HCT116 (cell line): ENCODE measurements at regions not wholly inside any gene's neighbourhood (a gene's known extent, or its start where the extent isn't known, plus 50 kb on each side); places are given as distances from the start of the nearest gene placed in this dataset.

Experiments
- ATAC-seq: fragments of 200-7000 bp; cut with Tn5 transposase; 2 replicates; pipeline ENCODE4 v1.9.1; 2020; ENCODE audit warnings: mild to moderate bottlenecking, moderate library complexity
- BruUV-seq: library from RNA; stranded (reverse); fragments of 400-500 nt; replicated peaks from 2 replicates; lab custom pipeline; 2021; lab: Mats Ljungman, UMichigan
- CTCF ChIA-PET: fragments of 300-600 bp; sonication (Branson Sonifier 250); formaldehyde crosslinking; loops from one replicate; lab custom pipeline; 2021; ENCODE audit warnings: antibody characterized with exemption; lab: Charles Lee
- POLR2A ChIA-PET: fragments of 300-600, 350-600 bp; sonication (Branson Sonifier 250); formaldehyde crosslinking; loops from one replicate; lab custom pipeline; 2021; ENCODE audit warnings: antibody characterized with exemption; lab: Charles Lee
- RAD21 ChIA-PET, 2 experiments: fragments of 300-600 bp; sonication (Branson Sonifier 250); formaldehyde crosslinking; loops; one replicate each; lab custom pipeline; 2023; ENCODE audit warnings: low total read pairs in 2 of 2; ENCODE audit not compliant: uncharacterized antibody in 2 of 2, unreplicated experiment in 2 of 2, low non-redundant PET in 1 of 2; lab: Charles Lee
- DNase-seq: peaks from one replicate; pipeline ENCODE4 v3.0.0-alpha.2; 2010; ENCODE audit warnings: low read depth, low spot score
- H2AFZ ChIP-seq: fragments of 200-600 bp; shearing (Covaris generic), sonication (generic); 2 replicates; pipeline ENCODE4 v1.6.1; 2017; ENCODE audit warnings: low read depth, mixed run types, mixed read lengths, antibody characterized with exemption, low read length; ENCODE audit not compliant: poor library complexity, severe bottlenecking
- H3K27ac ChIP-seq: 2 replicates; pipeline ENCODE4 v1.5.1; 2012; ENCODE audit warnings: low read depth, low read length
- H3K27me3 ChIP-seq: fragments of 200-600 bp; sonication (generic); 2 replicates; pipeline ENCODE4 v1.6.1; 2016; ENCODE audit warnings: mixed run types, low read length, mixed read lengths; ENCODE audit not compliant: insufficient read depth
- H3K36me3 ChIP-seq, 2 experiments: fragments of 200-500 bp in 1 of 2; fragments of 200-600 bp in 1 of 2; sonication (Bioruptor generic) in 1 of 2; sonication (generic) in 1 of 2; 2 replicates each; pipeline versions ENCODE4 v1.5.1 to v1.6.1; 2014 to 2016; ENCODE audit warnings: low read length in 2 of 2, inconsistent platforms in 1 of 2, mixed read lengths in 1 of 2, mixed run types in 1 of 2; ENCODE audit not compliant: insufficient read depth in 2 of 2, control insufficient read depth in 1 of 2
- H3K4me1 ChIP-seq, 2 experiments: fragments of 200-600 bp in 1 of 2; sonication (generic) in 1 of 2; 2 replicates each; pipeline versions ENCODE4 v1.5.1 to v1.6.1; 2012 to 2017; ENCODE audit warnings: low read length in 2 of 2, inconsistent platforms in 1 of 2, mild to moderate bottlenecking in 1 of 2, mixed read lengths in 1 of 2, mixed run types in 1 of 2, moderate library complexity in 1 of 2; ENCODE audit not compliant: insufficient read depth in 2 of 2, control insufficient read depth in 1 of 2
- H3K4me2 ChIP-seq: fragments of 200-600 bp; sonication (generic); 2 replicates; pipeline ENCODE4 v1.6.1; 2017; ENCODE audit warnings: mixed run types, low read length, mixed read lengths
- H3K4me3 ChIP-seq, 2 experiments: fragments of 200-600 bp in 1 of 2; sonication (generic) in 1 of 2; replicated peaks in 1 of 2; 2 replicates each; pipeline ENCODE4 v1.5.1; 2011 to 2016; ENCODE audit warnings: low read length in 2 of 2, control low read depth in 1 of 2, low read depth in 1 of 2, mild to moderate bottlenecking in 1 of 2, mixed read lengths in 1 of 2, mixed run types in 1 of 2
- H3K79me2 ChIP-seq: fragments of 200-600 bp; sonication (generic); 2 replicates; pipeline ENCODE4 v1.6.1; 2017; ENCODE audit warnings: mild to moderate bottlenecking, mixed run types, low read length, moderate library complexity, mixed read lengths; ENCODE audit not compliant: insufficient read depth
- H3K9ac ChIP-seq: fragments of 200-600 bp; sonication (generic); 2 replicates; pipeline ENCODE4 v1.6.1; 2016; ENCODE audit warnings: low read length, mixed read lengths
- H3K9me2 ChIP-seq: fragments of 200-600 bp; sonication (generic), shearing (Covaris generic); 2 replicates; pipeline ENCODE4 v1.6.1; 2017; ENCODE audit warnings: mixed run types, mild to moderate bottlenecking, moderate library complexity; ENCODE audit not compliant: insufficient read depth
- H3K9me3 ChIP-seq, 2 experiments: fragments of 200-500 bp in 1 of 2; fragments of 200-600 bp in 1 of 2; sonication (Bioruptor generic) in 1 of 2; sonication (generic) in 1 of 2; 2 replicates each; pipeline ENCODE4 v1.6.1; 2014 to 2017; ENCODE audit warnings: low read length in 2 of 2, mixed read lengths in 2 of 2, inconsistent platforms in 1 of 2, low read depth in 1 of 2, mild to moderate bottlenecking in 1 of 2, mixed run types in 1 of 2, moderate library complexity in 1 of 2; ENCODE audit not compliant: control insufficient read depth in 1 of 2, insufficient read depth in 1 of 2
- H4K20me1 ChIP-seq: fragments of 200-600 bp; sonication (generic), shearing (Covaris generic); 2 replicates; pipeline ENCODE4 v1.6.1; 2017; ENCODE audit warnings: mixed run types, mild to moderate bottlenecking, moderate library complexity; ENCODE audit not compliant: insufficient read depth
- ATF3 ChIP-seq: IDR thresholded peaks from 2 replicates; pipeline ENCODE4 v1.6.1; 2012
- CBX3 ChIP-seq: IDR thresholded peaks from 2 replicates; pipeline ENCODE4 v1.6.1; 2012; ENCODE audit warnings: low read depth
- CTCF ChIP-seq, 3 experiments: fragments of 200-600 bp in 1 of 3; sonication (generic) in 1 of 3; IDR thresholded peaks in 2 of 3; conservative IDR thresholded peaks in 1 of 3; 2 replicates each; pipeline ENCODE4 v1.5.1; 2012 to 2017; ENCODE audit warnings: low read depth in 2 of 3, low read length in 2 of 3, antibody characterized with exemption in 1 of 3, borderline replicate concordance in 1 of 3, control low read depth in 1 of 3, mild to moderate bottlenecking in 1 of 3, mixed read lengths in 1 of 3, mixed run types in 1 of 3, moderate library complexity in 1 of 3; ENCODE audit not compliant: insufficient read depth in 1 of 3
- ELF1 ChIP-seq: IDR thresholded peaks from 2 replicates; pipeline ENCODE4 v1.6.1; 2012; ENCODE audit warnings: low read depth, borderline replicate concordance
- FOSL1 ChIP-seq: IDR thresholded peaks from 2 replicates; pipeline ENCODE4 v1.6.1; 2012; ENCODE audit warnings: low read depth
- JUND ChIP-seq: IDR thresholded peaks from 2 replicates; pipeline ENCODE4 v1.6.1; 2012
- MAX ChIP-seq: IDR thresholded peaks from 2 replicates; pipeline ENCODE4 v1.6.1; 2012
- REST ChIP-seq: IDR thresholded peaks from 2 replicates; pipeline ENCODE4 v1.6.1; 2012; ENCODE audit warnings: low read depth
- TCF7L2 ChIP-seq: IDR thresholded peaks from 2 replicates; pipeline ENCODE4 v1.7.0; 2011; ENCODE audit warnings: borderline replicate concordance, inconsistent platforms; ENCODE audit not compliant: insufficient read depth, insufficient read length; ENCODE audit errors: extremely low read depth
- YY1 ChIP-seq: IDR thresholded peaks from 2 replicates; pipeline ENCODE4 v1.6.1; 2011; ENCODE audit warnings: low read length, low read depth, moderate library complexity, mild to moderate bottlenecking; ENCODE audit not compliant: insufficient replicate concordance; ENCODE audit errors: extremely low read depth
- ZBTB33 ChIP-seq: IDR thresholded peaks from 2 replicates; pipeline ENCODE4 v1.6.1; 2011; ENCODE audit warnings: mild to moderate bottlenecking, low read length, moderate library complexity; ENCODE audit not compliant: insufficient replicate concordance; ENCODE audit errors: extremely low read depth
- ZFX ChIP-seq: fragments of 450-650 bp; IDR thresholded peaks from 2 replicates; pipeline ENCODE4 v1.6.1; 2017
- ZNF274 ChIP-seq: fragments of 200-500 bp; sonication (Bioruptor generic); IDR thresholded peaks from 2 replicates; pipeline ENCODE4 v1.6.1; 2014; ENCODE audit warnings: mild to moderate bottlenecking, low read depth, low read length, inconsistent platforms
- intact Hi-C: fragments of 100-400 bp; cut with micrococcal nuclease; formaldehyde crosslinking; loops from 2 replicates; pipeline ENCODE4 v1.10.0; 2022

- ATAC-seq, result no peak
- Histone ChIP-seq H2AFZ (no peak overlapping the region), H4K20me1 (no peaks in the 10 kb centered on the region), H3K9me3 (no peaks in the 10 kb centered on the region), H3K4me3 (no peak overlapping the region), H3K27me3 (no peaks in the 10 kb centered on the region), H3K9ac (no peak overlapping the region), H3K4me1 (no peaks in the 10 kb centered on the region), H3K27ac (no peak overlapping the region), H3K36me3 (no peaks in the 10 kb centered on the region), H3K79me2 (no peaks in the 10 kb centered on the region), H3K4me2 (no peak overlapping the region), H3K9me2 (no peaks in the 10 kb centered on the region)
- ChIA-PET POLR2A (no interaction called here), CTCF (no interaction called here), RAD21 (no interaction called here)
- TF ChIP-seq YY1, result no peak
- TF ChIP-seq ELF1, result no peak
- no peak for TF ChIP-seq TCF7L2
- no peak for TF ChIP-seq FOSL1
- no peak for TF ChIP-seq ZFX
- no peak for TF ChIP-seq ZNF274
- TF ChIP-seq CBX3, result no peak
- no peak for TF ChIP-seq JUND
- TF ChIP-seq ATF3, result no peak
- BruUV-seq, result no TSS peak
- DNase-seq, result no peak
- intact Hi-C loops, result no loop called here
These were observed 206.9 kb upstream of the SNX7 start for GRCh38 chr1:98454666-98455065.

GRCh38 chr1:98453066-98453465, 208.5 kb upstream of the SNX7 start:
- Histone ChIP-seq H3K9me2 (no peaks in the 10 kb centered on the region), H3K9me3 (no peaks in the 10 kb centered on the region), H3K79me2 (no peaks in the 10 kb centered on the region), H3K27me3 (no peaks in the 10 kb centered on the region), H2AFZ (no peak overlapping the region), H3K9ac (no peak overlapping the region), H3K4me3 (no peak overlapping the region), H3K4me1 (no peaks in the 10 kb centered on the region), H3K4me2 (no peak overlapping the region), H4K20me1 (no peaks in the 10 kb centered on the region), H3K27ac (no peak overlapping the region), H3K36me3 (no peaks in the 10 kb centered on the region)
- no TSS peak for BruUV-seq
- ChIA-PET RAD21 (no interaction called here), CTCF (no interaction called here), POLR2A (no interaction called here)
- intact Hi-C loops, result no loop called here
- DNase-seq, result no peak
- no peak for ATAC-seq
- no peak for TF ChIP-seq REST
- no peak for TF ChIP-seq FOSL1
- no peak for TF ChIP-seq CTCF (IDR thresholded peaks at IDR 0.05 in 2 of 3, conservative IDR thresholded peaks at IDR 0.05 in 1 of 3; ENCODE audit: borderline replicate concordance in 1 of 3, insufficient read depth in 1 of 3, low read depth in 2 of 3, low read length in 2 of 3)
- TF ChIP-seq ZBTB33, result no peak
- TF ChIP-seq MAX, result no peak
- TF ChIP-seq CBX3, result no peak
